ENCODE measurements at regions not wholly inside any gene's neighbourhood (a gene's known extent, or its start where the extent isn't known, plus 50 kb on each side); places are given as distances from the start of the nearest gene placed in this dataset.

DNA sequence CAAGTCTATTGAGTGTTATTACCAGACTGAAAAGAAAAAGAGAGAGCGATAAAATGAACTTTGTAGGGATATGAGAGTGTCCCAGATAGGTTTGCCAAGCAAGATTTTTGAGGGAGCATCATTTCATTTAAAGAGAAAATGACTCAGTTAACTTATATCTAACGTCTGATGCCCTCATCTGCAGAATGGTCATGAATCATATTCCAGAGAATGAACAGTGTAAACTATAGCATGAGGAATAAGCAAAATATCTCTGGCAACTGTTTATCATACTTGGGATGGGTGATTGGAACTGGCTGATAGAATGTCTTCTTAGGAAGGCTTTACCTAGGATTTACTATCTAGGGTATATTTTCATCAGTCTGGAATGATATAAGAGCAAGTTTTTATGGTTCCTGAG lies 289.4 kb downstream of the CMPK2 start:
- POLR2A ChIA-PET: no interaction called here
- intact Hi-C loops (cut with micrococcal nuclease; ENCODE audit: unreplicated experiment): no loop called here

DNA sequence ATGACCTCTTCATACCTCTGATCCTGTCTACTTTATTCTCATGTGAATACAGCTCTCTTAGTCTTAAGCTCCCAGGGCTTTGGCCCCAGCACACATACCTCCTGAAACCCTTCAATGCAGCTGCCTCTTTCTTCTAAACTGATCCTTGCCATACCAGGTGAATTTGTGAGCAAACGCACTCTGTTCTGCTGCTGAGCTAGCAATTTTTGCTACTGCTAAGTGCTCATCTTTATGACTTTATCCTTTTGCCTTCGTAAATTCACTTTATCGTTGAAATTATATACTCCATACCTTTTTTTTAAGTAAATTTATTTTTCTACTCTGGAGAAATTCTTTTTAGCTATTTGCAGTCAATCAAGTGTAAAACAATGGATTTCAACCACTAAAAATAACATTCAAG lies 287.7 kb downstream of the CMPK2 start:
- Histone ChIP-seq H3K27me3 (ENCODE audit: control insufficient read depth, insufficient read depth, low read length) (no peaks in the 10 kb centered on the region), H3K27ac (ENCODE audit: low read length) (no peak overlapping the region), H3K4me1 (ENCODE audit: control insufficient read depth, insufficient read depth, low read length) (no peaks in the 10 kb centered on the region), H3K4me3 (ENCODE audit: low read depth in 2 of 2, low read length in 2 of 2) (no peak overlapping the region), H3K9me3 (ENCODE audit: control insufficient read depth, insufficient read depth, low read depth, low read length) (no peaks in the 10 kb centered on the region), H3K36me3 (ENCODE audit: control insufficient read depth, insufficient read depth, low read length) (no peaks in the 10 kb centered on the region)
- no TSS peak for BruUV-seq (replicated peaks)
- TF ChIP-seq, protein P1, sequence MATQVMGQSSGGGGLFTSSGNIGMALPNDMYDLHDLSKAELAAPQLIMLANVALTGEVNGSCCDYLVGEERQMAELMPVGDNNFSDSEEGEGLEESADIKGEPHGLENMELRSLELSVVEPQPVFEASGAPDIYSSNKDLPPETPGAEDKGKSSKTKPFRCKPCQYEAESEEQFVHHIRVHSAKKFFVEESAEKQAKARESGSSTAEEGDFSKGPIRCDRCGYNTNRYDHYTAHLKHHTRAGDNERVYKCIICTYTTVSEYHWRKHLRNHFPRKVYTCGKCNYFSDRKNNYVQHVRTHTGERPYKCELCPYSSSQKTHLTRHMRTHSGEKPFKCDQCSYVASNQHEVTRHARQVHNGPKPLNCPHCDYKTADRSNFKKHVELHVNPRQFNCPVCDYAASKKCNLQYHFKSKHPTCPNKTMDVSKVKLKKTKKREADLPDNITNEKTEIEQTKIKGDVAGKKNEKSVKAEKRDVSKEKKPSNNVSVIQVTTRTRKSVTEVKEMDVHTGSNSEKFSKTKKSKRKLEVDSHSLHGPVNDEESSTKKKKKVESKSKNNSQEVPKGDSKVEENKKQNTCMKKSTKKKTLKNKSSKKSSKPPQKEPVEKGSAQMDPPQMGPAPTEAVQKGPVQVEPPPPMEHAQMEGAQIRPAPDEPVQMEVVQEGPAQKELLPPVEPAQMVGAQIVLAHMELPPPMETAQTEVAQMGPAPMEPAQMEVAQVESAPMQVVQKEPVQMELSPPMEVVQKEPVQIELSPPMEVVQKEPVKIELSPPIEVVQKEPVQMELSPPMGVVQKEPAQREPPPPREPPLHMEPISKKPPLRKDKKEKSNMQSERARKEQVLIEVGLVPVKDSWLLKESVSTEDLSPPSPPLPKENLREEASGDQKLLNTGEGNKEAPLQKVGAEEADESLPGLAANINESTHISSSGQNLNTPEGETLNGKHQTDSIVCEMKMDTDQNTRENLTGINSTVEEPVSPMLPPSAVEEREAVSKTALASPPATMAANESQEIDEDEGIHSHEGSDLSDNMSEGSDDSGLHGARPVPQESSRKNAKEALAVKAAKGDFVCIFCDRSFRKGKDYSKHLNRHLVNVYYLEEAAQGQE (IDR thresholded peaks at IDR 0.05; ENCODE audit: insufficient read depth in 1 of 2, low read depth in 2 of 2, low read length in 1 of 2): no peak
- TF ChIP-seq SIN3A (IDR thresholded peaks at IDR 0.05; ENCODE audit: borderline replicate concordance, insufficient read depth, low read depth, low read length) (no peak), TCF7L2 (IDR thresholded peaks at IDR 0.05; ENCODE audit: low read depth, low read length) (no peak), POLR2AphosphoS5 (IDR thresholded peaks at IDR 0.05; ENCODE audit: low read depth, low read length) (no peak)
- TF ChIP-seq, protein P2, sequence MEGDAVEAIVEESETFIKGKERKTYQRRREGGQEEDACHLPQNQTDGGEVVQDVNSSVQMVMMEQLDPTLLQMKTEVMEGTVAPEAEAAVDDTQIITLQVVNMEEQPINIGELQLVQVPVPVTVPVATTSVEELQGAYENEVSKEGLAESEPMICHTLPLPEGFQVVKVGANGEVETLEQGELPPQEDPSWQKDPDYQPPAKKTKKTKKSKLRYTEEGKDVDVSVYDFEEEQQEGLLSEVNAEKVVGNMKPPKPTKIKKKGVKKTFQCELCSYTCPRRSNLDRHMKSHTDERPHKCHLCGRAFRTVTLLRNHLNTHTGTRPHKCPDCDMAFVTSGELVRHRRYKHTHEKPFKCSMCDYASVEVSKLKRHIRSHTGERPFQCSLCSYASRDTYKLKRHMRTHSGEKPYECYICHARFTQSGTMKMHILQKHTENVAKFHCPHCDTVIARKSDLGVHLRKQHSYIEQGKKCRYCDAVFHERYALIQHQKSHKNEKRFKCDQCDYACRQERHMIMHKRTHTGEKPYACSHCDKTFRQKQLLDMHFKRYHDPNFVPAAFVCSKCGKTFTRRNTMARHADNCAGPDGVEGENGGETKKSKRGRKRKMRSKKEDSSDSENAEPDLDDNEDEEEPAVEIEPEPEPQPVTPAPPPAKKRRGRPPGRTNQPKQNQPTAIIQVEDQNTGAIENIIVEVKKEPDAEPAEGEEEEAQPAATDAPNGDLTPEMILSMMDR (IDR thresholded peaks at IDR 0.05): no peak
- CTCF ChIA-PET: no interaction called here
- no peak for ATAC-seq
- intact Hi-C loops (cut with micrococcal nuclease; ENCODE audit: unreplicated experiment) (no loop called here), in situ Hi-C loops (cut with HindIII; ENCODE audit: low pct_unique_long_range_greater_than_20kb, low sequenced_read_pairs) (no loop called here)
- DNase-seq (ENCODE audit: low read depth, low spot score): no peak
- POLR2A ChIA-PET: no interaction called here

More for the DNA sequence above, 289.4 kb downstream of the CMPK2 start:
- no TSS peak for BruUV-seq (replicated peaks)
- CTCF ChIA-PET: no interaction called here
- H3K4me3 ChIP-seq (ENCODE audit: low read depth in 2 of 2, low read length in 2 of 2): no peak overlapping the region
- H3K27me3 ChIP-seq (ENCODE audit: control insufficient read depth, insufficient read depth, low read length): no peaks in the 10 kb centered on the region
- DNase-seq (ENCODE audit: low read depth, low spot score): peak; percentile 20
- H3K4me1 ChIP-seq (ENCODE audit: control insufficient read depth, insufficient read depth, low read length): no peaks in the 10 kb centered on the region
- in situ Hi-C loops (cut with HindIII; ENCODE audit: low pct_unique_long_range_greater_than_20kb, low sequenced_read_pairs): no loop called here
- no peaks in the 10 kb centered on the region for H3K9me3 ChIP-seq (ENCODE audit: control insufficient read depth, insufficient read depth, low read depth, low read length)
- ATAC-seq: no peak
- H3K36me3 ChIP-seq (ENCODE audit: control insufficient read depth, insufficient read depth, low read length): no peaks in the 10 kb centered on the region
- TF ChIP-seq TCF7L2 (IDR thresholded peaks at IDR 0.05; ENCODE audit: low read depth, low read length) (no peak), SIN3A (IDR thresholded peaks at IDR 0.05; ENCODE audit: borderline replicate concordance, insufficient read depth, low read depth, low read length) (no peak), POLR2AphosphoS5 (IDR thresholded peaks at IDR 0.05; ENCODE audit: low read depth, low read length) (no peak)
- TF ChIP-seq, protein P2 (IDR thresholded peaks at IDR 0.05): no peak
- TF ChIP-seq, protein P1 (IDR thresholded peaks at IDR 0.05; ENCODE audit: insufficient read depth in 1 of 2, low read depth in 2 of 2, low read length in 1 of 2): no peak
- no peak overlapping the region for H3K27ac ChIP-seq (ENCODE audit: low read length)
